WTC11 (cell line): ENCODE measurements at regions not wholly inside any gene's neighbourhood (a gene's known extent, or its start where the extent isn't known, plus 50 kb on each side); places are given as distances from the start of the nearest gene placed in this dataset.

Source experiments
- JUN ChIP-seq: sonication (generic); formaldehyde crosslinking; IDR thresholded peaks from 2 replicates; pipeline ENCODE4 v1.8.0; 2023; ENCODE audit warnings: mild to moderate bottlenecking, missing genetic modification reagents
- TEAD1 ChIP-seq: sonication (generic); formaldehyde crosslinking; IDR thresholded peaks from 2 replicates; pipeline ENCODE4 v1.8.0; 2022; ENCODE audit warnings: mild to moderate bottlenecking, missing genetic modification reagents
- TF ChIP-seq, protein P1 (sequence below): sonication (generic); formaldehyde crosslinking; IDR thresholded peaks from 2 replicates; pipeline ENCODE4 v1.8.1; 2022; ENCODE audit warnings: low read depth, mild to moderate bottlenecking, moderate library complexity, missing genetic modification reagents, borderline replicate concordance
- TF ChIP-seq, protein P2 (sequence below): fragments of 200-600 bp; IDR thresholded peaks from 2 replicates; pipeline ENCODE4 v1.8.0; 2022; ENCODE audit warnings: antibody characterized with exemption

DNA sequence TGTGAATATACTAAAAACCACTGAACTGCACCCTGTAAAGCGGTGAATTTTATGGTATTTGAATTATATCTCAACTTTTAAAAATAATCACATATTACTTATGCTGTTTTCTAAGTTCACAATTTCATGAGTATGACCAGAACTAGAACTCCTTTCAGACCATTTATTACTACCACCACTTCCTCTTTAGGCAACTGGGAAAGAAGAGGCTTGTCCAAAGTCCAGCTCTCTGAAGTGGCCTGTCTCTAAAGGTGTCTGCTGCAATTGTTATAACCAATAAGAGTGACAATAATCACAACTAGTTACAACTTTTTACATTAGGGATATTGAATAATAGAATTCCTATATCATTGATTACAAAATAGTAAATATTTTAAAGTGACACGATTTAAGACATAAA lies 267.9 kb upstream of the PIK3C3 start:
- TF ChIP-seq JUN (CRISPR knock-in tag) (no peak), TEAD1 (CRISPR knock-in tag) (no peak)
- TF ChIP-seq, protein P1, sequence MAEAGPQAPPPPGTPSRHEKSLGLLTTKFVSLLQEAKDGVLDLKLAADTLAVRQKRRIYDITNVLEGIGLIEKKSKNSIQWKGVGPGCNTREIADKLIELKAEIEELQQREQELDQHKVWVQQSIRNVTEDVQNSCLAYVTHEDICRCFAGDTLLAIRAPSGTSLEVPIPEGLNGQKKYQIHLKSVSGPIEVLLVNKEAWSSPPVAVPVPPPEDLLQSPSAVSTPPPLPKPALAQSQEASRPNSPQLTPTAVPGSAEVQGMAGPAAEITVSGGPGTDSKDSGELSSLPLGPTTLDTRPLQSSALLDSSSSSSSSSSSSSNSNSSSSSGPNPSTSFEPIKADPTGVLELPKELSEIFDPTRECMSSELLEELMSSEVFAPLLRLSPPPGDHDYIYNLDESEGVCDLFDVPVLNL = no peak
- TF ChIP-seq, protein P2, sequence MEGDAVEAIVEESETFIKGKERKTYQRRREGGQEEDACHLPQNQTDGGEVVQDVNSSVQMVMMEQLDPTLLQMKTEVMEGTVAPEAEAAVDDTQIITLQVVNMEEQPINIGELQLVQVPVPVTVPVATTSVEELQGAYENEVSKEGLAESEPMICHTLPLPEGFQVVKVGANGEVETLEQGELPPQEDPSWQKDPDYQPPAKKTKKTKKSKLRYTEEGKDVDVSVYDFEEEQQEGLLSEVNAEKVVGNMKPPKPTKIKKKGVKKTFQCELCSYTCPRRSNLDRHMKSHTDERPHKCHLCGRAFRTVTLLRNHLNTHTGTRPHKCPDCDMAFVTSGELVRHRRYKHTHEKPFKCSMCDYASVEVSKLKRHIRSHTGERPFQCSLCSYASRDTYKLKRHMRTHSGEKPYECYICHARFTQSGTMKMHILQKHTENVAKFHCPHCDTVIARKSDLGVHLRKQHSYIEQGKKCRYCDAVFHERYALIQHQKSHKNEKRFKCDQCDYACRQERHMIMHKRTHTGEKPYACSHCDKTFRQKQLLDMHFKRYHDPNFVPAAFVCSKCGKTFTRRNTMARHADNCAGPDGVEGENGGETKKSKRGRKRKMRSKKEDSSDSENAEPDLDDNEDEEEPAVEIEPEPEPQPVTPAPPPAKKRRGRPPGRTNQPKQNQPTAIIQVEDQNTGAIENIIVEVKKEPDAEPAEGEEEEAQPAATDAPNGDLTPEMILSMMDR = no peak
